BE2C (cell line): ENCODE measurements at regions not wholly inside any gene's neighbourhood (a gene's known extent, or its start where the extent isn't known, plus 50 kb on each side); places are given as distances from the start of the nearest gene placed in this dataset.

ENCODE experiments used
- DNase-seq: peaks from one replicate; pipeline ENCODE4 v3.0.0-alpha.2; 2020
- H3K27me3 ChIP-seq: fragments of 250-450 bp; sonication (Bioruptor Pico); 2 replicates; pipeline ENCODE4 v1.5.1; 2020; ENCODE audit warnings: mild to moderate bottlenecking
- H3K36me3 ChIP-seq: fragments of 250-450 bp; sonication (Bioruptor Pico); 2 replicates; pipeline ENCODE4 v1.5.1; 2020; ENCODE audit warnings: mild to moderate bottlenecking
- H3K4me1 ChIP-seq: fragments of 250-450 bp; sonication (Bioruptor Pico); 2 replicates; pipeline ENCODE4 v1.5.1; 2020
- H3K4me3 ChIP-seq: 2 replicates; pipeline ENCODE4 v1.5.1; 2011; ENCODE audit warnings: low read depth, low read length
- H3K9me3 ChIP-seq: fragments of 250-450 bp; sonication (Bioruptor Pico); 2 replicates; pipeline ENCODE4 v1.5.1; 2020
- CTCF ChIP-seq: IDR thresholded peaks from 2 replicates; pipeline ENCODE4 v1.5.1; 2012; ENCODE audit warnings: mild to moderate bottlenecking, low read depth, low read length

GRCh38 chr3:168974617-168975403 is 688.7 kb downstream of the MECOM start:
- no peak for DNase-seq
- no peaks in the 10 kb centered on the region for H3K4me1 ChIP-seq
- no peak for TF ChIP-seq CTCF
- no peaks in the 10 kb centered on the region for H3K27me3 ChIP-seq
- no peak overlapping the region for H3K4me3 ChIP-seq
- H3K9me3 ChIP-seq = no peaks in the 10 kb centered on the region
- H3K36me3 ChIP-seq = no peaks in the 10 kb centered on the region

GRCh38 chr3:168973897-168974296 is 689.6 kb downstream of the MECOM start:
- H3K27me3 ChIP-seq = no peaks in the 10 kb centered on the region
- no peaks in the 10 kb centered on the region for H3K36me3 ChIP-seq
- no peaks in the 10 kb centered on the region for H3K4me1 ChIP-seq
- DNase-seq = no peak
- TF ChIP-seq CTCF = no peak
- no peaks in the 10 kb centered on the region for H3K9me3 ChIP-seq
- H3K4me3 ChIP-seq = no peak overlapping the region

GRCh38 chr3:168973206-168973605 is 690.3 kb downstream of the MECOM start:
- Histone ChIP-seq H3K4me1 (no peaks in the 10 kb centered on the region), H3K4me3 (no peak overlapping the region), H3K36me3 (no peaks in the 10 kb centered on the region), H3K27me3 (no peaks in the 10 kb centered on the region), H3K9me3 (no peaks in the 10 kb centered on the region)
- DNase-seq = no peak
- no peak for TF ChIP-seq CTCF

- Histone ChIP-seq H3K27me3 (no peaks in the 10 kb centered on the region), H3K4me1 (no peaks in the 10 kb centered on the region), H3K9me3 (no peaks in the 10 kb centered on the region), H3K36me3 (no peaks in the 10 kb centered on the region), H3K4me3 (no peak overlapping the region)
- no peak for TF ChIP-seq CTCF
- no peak for DNase-seq
Measured at GRCh38 chr3:168968609-168969008, 694.9 kb downstream of the MECOM start.

- Histone ChIP-seq H3K27me3 (no peaks in the 10 kb centered on the region), H3K4me1 (no peaks in the 10 kb centered on the region), H3K36me3 (no peaks in the 10 kb centered on the region), H3K4me3 (no peak overlapping the region), H3K9me3 (no peaks in the 10 kb centered on the region)
- TF ChIP-seq CTCF = no peak
- no peak for DNase-seq
Measured at GRCh38 chr3:168964736-168965135, 698.8 kb downstream of the MECOM start.

GRCh38 chr3:168961271-168961670 is 702.2 kb downstream of the MECOM start:
- Histone ChIP-seq H3K27me3 (no peaks in the 10 kb centered on the region), H3K9me3 (no peaks in the 10 kb centered on the region), H3K36me3 (no peaks in the 10 kb centered on the region), H3K4me1 (no peaks in the 10 kb centered on the region), H3K4me3 (no peak overlapping the region)
- no peak for TF ChIP-seq CTCF
- no peak for DNase-seq
